Keratinocyte (primary cell): ENCODE measurements at regions not wholly inside any gene's neighbourhood (a gene's known extent, or its start where the extent isn't known, plus 50 kb on each side); places are given as distances from the start of the nearest gene placed in this dataset.

Experiments used
- DNase-seq: peaks from one replicate; pipeline ENCODE4 v3.0.0-alpha.2; 2011; ENCODE audit warnings: low read depth, missing footprints, low spot score
- FAIRE-seq: peaks from 2 replicates; lab custom pipeline; 2011; peaks lifted over from hg19 to GRCh38; lab: Jason Lieb, UNC
- H2AFZ ChIP-seq: 2 replicates; pipeline ENCODE4 v1.6.0; 2012; ENCODE audit warnings: low read length, control low read depth, inconsistent platforms; ENCODE audit not compliant: control insufficient read depth
- H3K27ac ChIP-seq: 2 replicates; pipeline ENCODE4 v1.5.1; 2011; ENCODE audit warnings: low read length; ENCODE audit not compliant: control insufficient read depth, insufficient read depth
- H3K27me3 ChIP-seq: 3 replicates; pipeline ENCODE4 v1.6.0; 2011; ENCODE audit warnings: low read length; ENCODE audit not compliant: control insufficient read depth, insufficient read depth; ENCODE audit errors: extremely low read depth
- H3K36me3 ChIP-seq, 2 experiments: 2 replicates in 1 of 2; 3 replicates in 1 of 2; pipeline ENCODE4 v1.5.1; 2011; ENCODE audit warnings: low read length in 2 of 2, mild to moderate bottlenecking in 1 of 2; ENCODE audit not compliant: control insufficient read depth in 2 of 2, insufficient read depth in 2 of 2; ENCODE audit errors: extremely low read depth in 1 of 2
- H3K4me1 ChIP-seq: 3 replicates; pipeline ENCODE4 v1.5.1; 2011; ENCODE audit warnings: low read length; ENCODE audit not compliant: control insufficient read depth, insufficient read depth; ENCODE audit errors: extremely low read depth
- H3K4me2 ChIP-seq: 3 replicates; pipeline ENCODE4 v1.6.0; 2011; ENCODE audit warnings: low read depth, low read length; ENCODE audit not compliant: control insufficient read depth, insufficient read depth; ENCODE audit errors: extremely low read depth
- H3K4me3 ChIP-seq, 3 experiments: fragments of 200-600 bp in 1 of 3; sonication (generic) in 1 of 3; 2 replicates in 2 of 3; 3 replicates in 1 of 3; pipeline ENCODE4 v1.5.1; 2011 to 2016; ENCODE audit warnings: low read length in 3 of 3, mild to moderate bottlenecking in 3 of 3, control low read depth in 2 of 3, inconsistent platforms in 1 of 3, low read depth in 1 of 3, mixed read lengths in 1 of 3, mixed run types in 1 of 3, moderate library complexity in 1 of 3; ENCODE audit not compliant: control insufficient read depth in 2 of 3, insufficient read depth in 2 of 3; ENCODE audit errors: extremely low read depth in 1 of 3
- H3K79me2 ChIP-seq: 2 replicates; pipeline ENCODE4 v1.6.0; 2012; ENCODE audit warnings: low read length; ENCODE audit not compliant: control insufficient read depth, insufficient read depth
- H3K9ac ChIP-seq: 3 replicates; pipeline ENCODE4 v1.6.0; 2011; ENCODE audit warnings: low read length; ENCODE audit not compliant: control insufficient read depth, insufficient read depth; ENCODE audit errors: extremely low read depth
- H3K9me1 ChIP-seq: 3 replicates; pipeline ENCODE4 v1.6.0; 2011; ENCODE audit warnings: low read length; ENCODE audit not compliant: control insufficient read depth, insufficient read depth; ENCODE audit errors: extremely low read depth
- H3K9me3 ChIP-seq: 2 replicates; pipeline ENCODE4 v1.5.1; 2012; ENCODE audit warnings: low read depth, low read length; ENCODE audit not compliant: control insufficient read depth
- H4K20me1 ChIP-seq: 3 replicates; pipeline ENCODE4 v1.6.0; 2011; ENCODE audit warnings: low read length; ENCODE audit not compliant: control insufficient read depth, insufficient read depth; ENCODE audit errors: extremely low read depth
- CTCF ChIP-seq, 3 experiments: IDR thresholded peaks in 1 of 3; conservative IDR thresholded peaks in 1 of 3; optimal IDR thresholded peaks in 1 of 3; 2 replicates in 2 of 3; 3 replicates in 1 of 3; pipeline versions ENCODE3 to v1.5.1; 2011; ENCODE audit warnings: low read length in 3 of 3, mild to moderate bottlenecking in 3 of 3, moderate library complexity in 2 of 3, control low read depth in 1 of 3, inconsistent platforms in 1 of 3; ENCODE audit not compliant: insufficient read depth in 2 of 3; ENCODE audit errors: extremely low read depth in 1 of 3
- EZH2 ChIP-seq: IDR thresholded peaks from one replicate; pipeline ENCODE4 v1.6.1; 2012; ENCODE audit warnings: inconsistent platforms, mild to moderate bottlenecking, low read length, moderate library complexity
- dilution Hi-C: fragments of 300-500 bp; cut with MboI; formaldehyde crosslinking; loops from one replicate; pipeline ENCODE4 v1.7.0; 2020; ENCODE audit warnings: low sequenced_read_pairs; ENCODE audit not compliant: extremely low pct_ligation_motif_present

- Histone ChIP-seq H3K4me1 (peaks cover 5% of the 10 kb centered on the region), H3K4me2 (no peak overlapping the region), H3K4me3 (no peak overlapping the region), H3K27me3 (no peaks in the 10 kb centered on the region), H4K20me1 (no peaks in the 10 kb centered on the region), H2AFZ (no peak overlapping the region), H3K9ac (no peak overlapping the region), H3K79me2 (no peaks in the 10 kb centered on the region), H3K9me3 (no peaks in the 10 kb centered on the region), H3K27ac (no peak overlapping the region), H3K36me3 (no peaks in the 10 kb centered on the region), H3K9me1 (no peaks in the 10 kb centered on the region)
- TF ChIP-seq EZH2: no peak
- no peak for TF ChIP-seq CTCF (optimal IDR thresholded peaks at IDR 0.05 in 1 of 3, IDR thresholded peaks at IDR 0.05 in 1 of 3, conservative IDR thresholded peaks at IDR 0.05 in 1 of 3; ENCODE audit: extremely low read depth in 1 of 3, insufficient read depth in 2 of 3, low read length in 3 of 3)
- DNase-seq (no peak), FAIRE-seq (no peak)
- dilution Hi-C loops: no loop called here
Measured at GRCh38 chr2:38232454-38232853, 144.6 kb downstream of the ATL2 start.

- no peaks in the 10 kb centered on the region for H4K20me1 ChIP-seq
- no peak overlapping the region for H2AFZ ChIP-seq
- no peak overlapping the region for H3K4me3 ChIP-seq
- dilution Hi-C loops: no loop called here
- H3K9ac ChIP-seq: no peak overlapping the region
- no peak overlapping the region for H3K4me2 ChIP-seq
- DNase-seq (no peak), FAIRE-seq (no peak)
- H3K9me3 ChIP-seq: no peaks in the 10 kb centered on the region
- H3K9me1 ChIP-seq: no peaks in the 10 kb centered on the region
- TF ChIP-seq CTCF (optimal IDR thresholded peaks at IDR 0.05 in 1 of 3, IDR thresholded peaks at IDR 0.05 in 1 of 3, conservative IDR thresholded peaks at IDR 0.05 in 1 of 3; ENCODE audit: extremely low read depth in 1 of 3, insufficient read depth in 2 of 3, low read length in 3 of 3) (no peak), EZH2 (no peak)
- peaks cover 4% of the 10 kb centered on the region for H3K4me1 ChIP-seq
- H3K79me2 ChIP-seq: no peaks in the 10 kb centered on the region
- H3K27ac ChIP-seq: no peak overlapping the region
- no peaks in the 10 kb centered on the region for H3K36me3 ChIP-seq
- no peaks in the 10 kb centered on the region for H3K27me3 ChIP-seq
Measured at GRCh38 chr2:38230756-38231155, 146.3 kb downstream of the ATL2 start.
